Esophagus muscularis mucosa (tissue), 4 donors: ENCODE measurements at regions not wholly inside any gene's neighbourhood (a gene's known extent, or its start where the extent isn't known, plus 50 kb on each side); places are given as distances from the start of the nearest gene placed in this dataset.

Source experiments
- DNase-seq: peaks from one replicate; pipeline ENCODE4 v3.0.0-alpha.2; 2017; ENCODE audit errors: extremely low spot score
- H3K27ac ChIP-seq, 4 donors: fragments of 200-600 bp; sonication (generic); replicated peaks in 1 of 4; 1 replicate in 3 of 4; 2 replicates in 1 of 4; pipeline ENCODE4 v1.5.1; 2016 to 2019; ENCODE audit warnings: mild to moderate bottlenecking in 1 of 4
- H3K27me3 ChIP-seq, 4 donors: fragments of 200-600 bp; sonication (generic); one replicate each; pipeline versions ENCODE4 v1.5.1 to v1.6.0; 2016 to 2019
- H3K36me3 ChIP-seq, 4 donors: fragments of 200-600 bp; sonication (generic); one replicate each; pipeline ENCODE4 v1.5.1; 2016 to 2019
- H3K4me1 ChIP-seq, 4 donors: fragments of 200-600 bp; sonication (generic); one replicate each; pipeline ENCODE4 v1.5.1; 2016 to 2019
- H3K4me3 ChIP-seq, 4 donors: fragments of 200-600 bp; sonication (generic); 1 replicate in 2 of 4; 2 replicates in 2 of 4; pipeline ENCODE4 v1.5.1; 2016 to 2019; ENCODE audit warnings: mild to moderate bottlenecking in 4 of 4, moderate library complexity in 1 of 4
- H3K9me3 ChIP-seq, 4 donors: fragments of 200-600 bp; sonication (generic); 1 replicate in 3 of 4; 2 replicates in 1 of 4; pipeline ENCODE4 v1.5.1; 2016 to 2019
- EP300 ChIP-seq: sonication (generic); formaldehyde crosslinking; IDR thresholded peaks from one replicate; pipeline ENCODE4 v1.6.1; 2017; ENCODE audit warnings: antibody characterized with exemption
- POLR2A ChIP-seq: fragments of 450-650 bp; IDR thresholded peaks from one replicate; pipeline ENCODE4 v1.6.1; 2017; ENCODE audit warnings: antibody characterized with exemption, moderate library complexity, mild to moderate bottlenecking, low read depth
- POLR2AphosphoS5 ChIP-seq, 2 donors: sonication (generic); formaldehyde crosslinking; IDR thresholded peaks; one replicate each; pipeline ENCODE4 v1.6.1; 2017; ENCODE audit warnings: antibody characterized with exemption in 2 of 2
- WGBS: methylation state at CpG from one replicate; pipeline ENCODE4 v1.1.5; 2018; 5-methylcytosine and 5-hydroxymethylcytosine counted together
- intact Hi-C: fragments of 100-400 bp; cut with DNase I; formaldehyde crosslinking; loops from one replicate; pipeline ENCODE4 v1.15.1; 2023
- TF ChIP-seq, protein P1 (sequence below), 3 experiments: fragments of 200-600 bp in 2 of 3; fragments of 450-650 bp in 1 of 3; sonication (generic) in 2 of 3; IDR thresholded peaks; one replicate each; pipeline ENCODE4 v1.5.1; 2017 to 2019; ENCODE audit warnings: antibody characterized with exemption in 3 of 3, mild to moderate bottlenecking in 2 of 3, moderate library complexity in 1 of 3

DNA sequence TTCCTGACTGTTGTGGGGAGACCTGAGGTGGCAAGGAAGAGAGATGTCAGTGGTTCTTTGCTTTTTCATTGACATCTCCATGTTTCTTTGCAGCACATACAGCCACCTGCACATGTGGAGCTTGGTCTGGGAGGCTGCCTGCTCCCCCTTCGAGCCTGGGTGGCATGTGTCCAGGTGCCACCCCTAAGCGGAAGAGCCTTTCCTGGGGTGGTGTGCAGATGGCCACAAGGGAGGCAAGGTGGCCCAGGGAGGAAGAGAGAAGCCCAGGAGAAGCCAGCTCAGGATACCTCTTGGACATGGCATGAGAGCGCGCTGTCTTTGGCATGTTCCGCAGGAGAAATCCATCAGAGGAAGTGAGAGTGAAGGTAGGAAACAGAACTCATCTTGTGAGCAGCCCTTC lies 105.9 kb upstream of the NPTX2 start:
- no peaks in the 10 kb centered on the region for H3K36me3 ChIP-seq
- peaks cover 0 to 17% (median 3%) of the 10 kb centered on the region in 4 donors for H3K9me3 ChIP-seq
- no peak for TF ChIP-seq POLR2A
- TF ChIP-seq EP300 = no peak
- TF ChIP-seq POLR2AphosphoS5 (IDR thresholded peaks at IDR 0.05) = no peak
- TF ChIP-seq, protein P1, sequence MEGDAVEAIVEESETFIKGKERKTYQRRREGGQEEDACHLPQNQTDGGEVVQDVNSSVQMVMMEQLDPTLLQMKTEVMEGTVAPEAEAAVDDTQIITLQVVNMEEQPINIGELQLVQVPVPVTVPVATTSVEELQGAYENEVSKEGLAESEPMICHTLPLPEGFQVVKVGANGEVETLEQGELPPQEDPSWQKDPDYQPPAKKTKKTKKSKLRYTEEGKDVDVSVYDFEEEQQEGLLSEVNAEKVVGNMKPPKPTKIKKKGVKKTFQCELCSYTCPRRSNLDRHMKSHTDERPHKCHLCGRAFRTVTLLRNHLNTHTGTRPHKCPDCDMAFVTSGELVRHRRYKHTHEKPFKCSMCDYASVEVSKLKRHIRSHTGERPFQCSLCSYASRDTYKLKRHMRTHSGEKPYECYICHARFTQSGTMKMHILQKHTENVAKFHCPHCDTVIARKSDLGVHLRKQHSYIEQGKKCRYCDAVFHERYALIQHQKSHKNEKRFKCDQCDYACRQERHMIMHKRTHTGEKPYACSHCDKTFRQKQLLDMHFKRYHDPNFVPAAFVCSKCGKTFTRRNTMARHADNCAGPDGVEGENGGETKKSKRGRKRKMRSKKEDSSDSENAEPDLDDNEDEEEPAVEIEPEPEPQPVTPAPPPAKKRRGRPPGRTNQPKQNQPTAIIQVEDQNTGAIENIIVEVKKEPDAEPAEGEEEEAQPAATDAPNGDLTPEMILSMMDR (IDR thresholded peaks at IDR 0.05) = no peak
- no peak overlapping the region for H3K27ac ChIP-seq
- peaks cover 0 to 15% (median 0%) of the 10 kb centered on the region in 4 donors for H3K27me3 ChIP-seq
- intact Hi-C loops = no loop called here
- H3K4me1 ChIP-seq = no peaks in the 10 kb centered on the region
- H3K4me3 ChIP-seq = no peak overlapping the region
- DNase-seq = no peak
- WGBS = 80% methylated on average over 5 of the region's 5 CpGs

DNA sequence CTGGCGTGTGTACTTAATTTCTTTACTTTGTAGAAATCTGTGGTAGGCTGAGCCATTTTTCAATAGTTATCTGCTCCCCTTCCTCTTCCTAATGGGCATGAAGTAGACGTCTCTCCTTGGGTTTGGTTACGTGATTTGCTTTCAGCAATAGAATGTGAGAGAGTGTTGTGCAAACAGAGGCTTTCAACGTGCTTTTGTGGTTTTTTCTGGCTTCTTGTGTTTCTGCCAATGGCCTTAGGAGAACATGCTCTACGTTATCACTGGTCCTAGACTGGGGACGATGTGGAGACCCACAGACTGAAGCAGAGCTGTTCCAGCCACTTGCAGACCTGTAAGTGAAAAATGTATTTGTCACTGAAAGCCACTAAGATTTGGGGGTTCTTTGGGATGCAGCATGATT lies 107.2 kb upstream of the NPTX2 start:
- H3K4me1 ChIP-seq = no peaks in the 10 kb centered on the region
- H3K4me3 ChIP-seq = no peak overlapping the region
- intact Hi-C loops = no loop called here
- 69% methylated on average over 6 of the region's 6 CpGs for WGBS
- H3K27me3 ChIP-seq = peaks cover 0 to 15% (median 0%) of the 10 kb centered on the region in 4 donors
- H3K9me3 ChIP-seq = peaks cover 0 to 21% (median 3%) of the 10 kb centered on the region in 4 donors
- TF ChIP-seq, protein P1 (IDR thresholded peaks at IDR 0.05) = no peak
- TF ChIP-seq POLR2AphosphoS5 (IDR thresholded peaks at IDR 0.05) (no peak), POLR2A (no peak), EP300 (no peak)
- DNase-seq = no peak
- no peaks in the 10 kb centered on the region for H3K36me3 ChIP-seq
- no peak overlapping the region for H3K27ac ChIP-seq

DNA sequence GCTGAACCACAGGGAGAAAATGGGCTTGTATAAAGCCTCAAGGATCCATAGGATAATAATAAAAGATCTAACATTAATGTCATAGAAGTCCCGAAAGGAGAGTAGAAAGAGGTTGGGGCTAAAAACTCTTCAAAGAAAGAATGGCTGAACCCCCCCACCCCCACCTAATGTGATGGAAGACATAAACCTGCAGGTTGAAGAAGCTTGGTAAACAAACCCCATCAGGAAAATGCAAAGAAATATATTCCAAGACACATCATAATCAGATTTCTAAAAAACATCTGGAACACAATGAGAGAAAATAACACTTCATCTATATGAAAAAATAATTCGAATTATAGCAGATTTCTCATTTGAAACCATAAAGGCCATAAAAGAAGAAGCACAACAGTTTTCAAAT lies 105.6 kb upstream of the BAIAP2L1 start:
- Histone ChIP-seq H3K36me3 (no peaks in the 10 kb centered on the region), H3K27ac (no peak overlapping the region), H3K9me3 (peaks cover 0 to 21% (median 3%) of the 10 kb centered on the region in 4 donors), H3K4me3 (no peak overlapping the region), H3K27me3 (peaks cover 0 to 22% (median 0%) of the 10 kb centered on the region in 4 donors), H3K4me1 (no peaks in the 10 kb centered on the region)
- no peak for DNase-seq
- TF ChIP-seq, protein P1 (IDR thresholded peaks at IDR 0.05) = no peak
- TF ChIP-seq POLR2AphosphoS5 (IDR thresholded peaks at IDR 0.05) (no peak), EP300 (no peak), POLR2A (no peak)
- intact Hi-C loops = no loop called here
- 83% methylated on average over 2 of the region's 2 CpGs for WGBS

DNA sequence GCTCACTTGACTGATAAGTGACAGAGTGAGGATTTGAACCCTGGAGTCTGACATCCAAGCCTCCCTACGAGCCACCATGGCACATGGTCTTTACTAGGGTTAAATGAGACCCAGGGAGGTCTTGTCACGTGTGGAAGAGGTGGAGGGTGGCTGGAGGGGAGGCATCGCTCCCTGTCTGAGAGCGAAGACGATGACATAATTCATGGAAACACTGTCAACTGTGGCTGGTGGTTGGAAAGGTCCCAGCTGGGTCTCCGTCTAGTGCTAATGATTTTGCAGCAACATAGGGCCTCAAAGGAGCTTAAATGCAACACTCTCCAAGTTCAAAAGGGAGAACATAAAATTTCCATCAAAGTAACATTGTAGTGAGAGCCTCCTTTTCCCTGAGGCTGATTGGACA lies 99.9 kb upstream of the BAIAP2L1 start:
- no peak for TF ChIP-seq EP300
- TF ChIP-seq, protein P1 (IDR thresholded peaks at IDR 0.05) = no peak
- TF ChIP-seq POLR2AphosphoS5 (IDR thresholded peaks at IDR 0.05) = no peak
- TF ChIP-seq POLR2A = no peak
- H3K36me3 ChIP-seq = no peaks in the 10 kb centered on the region
- intact Hi-C loops = no loop called here
- peaks cover 0 to 20% (median 0%) of the 10 kb centered on the region in 4 donors for H3K27me3 ChIP-seq
- 25% methylated on average over 4 of the region's 6 CpGs for WGBS
- no peak overlapping the region for H3K4me3 ChIP-seq
- no peaks in the 10 kb centered on the region for H3K4me1 ChIP-seq
- H3K27ac ChIP-seq = no peak overlapping the region
- peaks cover 0 to 25% (median 9%) of the 10 kb centered on the region in 4 donors for H3K9me3 ChIP-seq
- no peak for DNase-seq

DNA sequence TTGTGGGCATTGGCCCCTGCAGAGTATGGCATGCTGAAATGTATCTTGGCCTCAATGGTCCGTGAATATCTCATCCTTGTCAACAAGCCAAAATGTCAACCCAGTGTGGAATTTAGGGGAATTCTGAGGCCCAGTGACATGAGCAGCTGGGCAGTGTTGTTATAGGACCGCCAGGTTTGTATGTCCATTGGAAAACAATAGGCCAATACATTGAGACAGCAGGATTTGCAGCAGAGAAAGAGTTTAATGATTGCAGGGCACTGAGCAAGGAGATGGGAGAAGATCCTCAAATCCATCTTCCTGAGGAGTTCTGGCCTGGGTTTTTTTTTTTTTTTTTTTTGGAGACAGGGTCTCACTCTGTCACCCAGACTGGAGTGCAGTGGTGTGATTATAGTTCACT lies 95.7 kb upstream of the BAIAP2L1 start:
- Histone ChIP-seq H3K27me3 (peaks cover 0 to 5% (median 0%) of the 10 kb centered on the region in 4 donors), H3K4me3 (no peak overlapping the region), H3K4me1 (no peaks in the 10 kb centered on the region), H3K9me3 (peaks cover 0 to 28% (median 10%) of the 10 kb centered on the region in 4 donors), H3K36me3 (no peaks in the 10 kb centered on the region), H3K27ac (no peak overlapping the region)
- 77% methylated on average over 2 of the region's 2 CpGs for WGBS
- intact Hi-C loops = no loop called here
- TF ChIP-seq EP300 (no peak), POLR2AphosphoS5 (IDR thresholded peaks at IDR 0.05) (no peak), POLR2A (no peak)
- TF ChIP-seq, protein P1 (IDR thresholded peaks at IDR 0.05) = no peak
- DNase-seq = no peak
